ENCODE measurements at regions not wholly inside any gene's neighbourhood (a gene's known extent, or its start where the extent isn't known, plus 50 kb on each side); places are given as distances from the start of the nearest gene placed in this dataset.
"Not testable (repeated sequence)": the region's sequence is repeated elsewhere in the genome, so short reads cannot be mapped to it uniquely, and the experiment has no call there.

DNA sequence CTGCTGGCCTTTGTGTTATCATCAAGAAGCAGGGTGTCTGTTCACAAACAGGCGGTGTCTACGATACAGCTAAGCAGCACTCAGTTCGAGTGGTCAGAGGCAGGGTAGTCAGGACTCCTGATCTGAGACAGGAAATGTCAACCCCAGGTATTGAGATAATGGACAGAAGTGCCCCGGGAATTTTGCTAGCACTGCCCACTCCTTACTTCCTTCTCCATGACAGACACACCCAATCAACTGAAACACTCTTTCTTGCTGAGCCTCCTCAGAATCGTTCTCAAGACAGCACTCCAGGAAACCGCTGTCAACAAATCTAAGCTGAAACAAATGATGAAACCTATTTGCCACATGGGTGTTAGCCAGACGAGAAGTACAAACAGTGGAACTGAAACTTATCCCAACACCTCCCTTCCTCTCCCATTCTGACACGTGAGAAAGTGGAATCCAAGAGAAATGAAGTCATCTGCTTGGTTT is 109.3 kb downstream of the GTF2IRD2B start:
- DNase-seq (ENCODE audit: low spot score); intact Hi-C loops (cut with DNase I): not testable (repeated sequence)

DNA sequence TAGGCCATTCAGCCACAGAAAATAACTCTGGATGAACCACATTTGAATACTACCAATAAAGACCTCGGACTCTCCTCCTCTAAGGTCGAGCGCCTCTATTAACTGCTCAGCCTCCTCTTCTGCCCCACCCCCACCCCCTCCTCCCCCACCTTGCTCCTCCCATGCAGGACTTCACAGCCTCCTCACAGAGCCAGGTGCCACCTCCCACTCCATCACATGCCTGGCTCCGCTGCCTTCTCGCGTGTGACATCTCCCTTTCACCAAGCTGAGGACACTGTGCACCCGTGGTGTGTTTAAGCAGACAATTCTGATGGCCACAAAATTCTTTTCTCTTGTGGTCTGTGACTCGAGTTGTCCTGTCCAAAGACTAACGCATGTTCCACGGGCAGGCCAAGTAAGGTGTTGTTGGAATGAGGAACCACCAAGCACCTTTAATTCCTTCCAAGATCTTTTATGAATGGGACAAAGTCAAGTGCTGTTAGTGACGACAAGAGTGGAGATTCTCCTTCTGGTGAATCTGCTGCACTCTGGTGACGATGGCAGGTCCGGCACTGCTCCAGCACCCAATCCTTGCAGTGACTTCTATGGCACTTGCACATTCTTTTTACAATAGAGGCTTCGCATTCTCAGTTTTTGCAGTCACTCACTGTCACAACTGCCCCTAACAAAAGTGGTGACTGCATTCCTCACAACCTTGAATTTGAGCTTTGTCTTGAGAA is 113.1 kb downstream of the GTF2IRD2B start:
- intact Hi-C loops (cut with DNase I); DNase-seq (ENCODE audit: low spot score): not testable (repeated sequence)

DNA sequence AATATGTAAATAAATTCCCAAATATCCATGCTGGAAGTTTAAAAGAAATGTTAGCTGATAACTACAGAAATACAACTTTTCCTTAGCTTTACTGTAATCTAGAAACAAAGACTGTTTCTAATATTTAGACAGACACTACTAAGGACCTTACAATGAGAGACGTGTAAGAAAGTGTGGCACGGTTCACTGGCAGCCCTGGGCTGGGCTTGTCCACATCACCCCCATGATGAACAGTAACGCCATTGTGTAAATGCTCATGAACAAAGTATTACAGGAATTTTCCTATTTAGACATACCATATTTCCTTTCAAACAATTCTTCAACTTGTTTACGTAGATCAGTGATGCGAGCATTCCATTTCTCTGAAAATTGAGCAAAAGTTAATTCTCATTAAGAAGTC is 123.1 kb downstream of the GTF2IRD2B start:
- intact Hi-C loops (cut with DNase I); DNase-seq (ENCODE audit: low spot score): not testable (repeated sequence)

DNA sequence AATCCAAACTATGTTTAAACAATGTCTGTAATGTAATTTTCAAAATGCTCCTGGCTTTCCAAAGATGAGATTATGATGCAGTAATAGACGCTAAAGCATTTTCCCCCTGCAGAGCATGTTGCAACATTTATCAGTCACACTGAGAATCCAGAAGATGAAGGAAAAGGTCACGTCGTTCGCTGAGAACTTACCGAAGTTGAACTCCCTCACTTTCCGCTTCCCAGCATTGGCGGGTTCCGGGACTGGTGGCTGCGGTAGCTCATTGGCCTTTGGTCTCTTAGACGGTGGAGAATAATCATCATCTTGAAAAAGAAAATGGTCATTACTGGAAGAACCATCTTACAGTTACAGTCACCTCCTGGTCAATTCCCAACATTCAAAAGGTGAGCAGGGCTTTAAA is 124.6 kb downstream of the GTF2IRD2B start:
- DNase-seq (ENCODE audit: low spot score); intact Hi-C loops (cut with DNase I): not testable (repeated sequence)

DNA sequence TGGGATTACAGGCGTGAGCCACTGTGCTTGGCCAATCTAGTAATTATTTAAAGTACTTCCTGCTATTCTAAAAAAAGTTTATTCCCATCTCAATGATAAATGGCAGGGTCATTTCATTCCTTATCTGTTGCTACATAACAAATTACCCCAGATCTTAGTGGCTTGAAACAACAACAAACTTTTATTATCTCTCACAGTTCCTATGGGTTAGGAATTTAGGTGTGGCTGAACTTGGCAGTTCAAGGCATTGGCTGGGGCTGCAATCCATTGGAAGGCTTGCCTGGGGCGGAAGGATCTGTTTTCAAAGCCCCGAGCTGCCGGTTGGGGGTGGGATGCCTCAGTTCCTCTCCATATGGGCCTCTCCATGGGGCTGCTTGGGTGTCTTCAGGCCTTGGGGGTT is 133.7 kb downstream of the GTF2IRD2B start:
- DNase-seq (ENCODE audit: low spot score); intact Hi-C loops (cut with DNase I): not testable (repeated sequence)

DNA sequence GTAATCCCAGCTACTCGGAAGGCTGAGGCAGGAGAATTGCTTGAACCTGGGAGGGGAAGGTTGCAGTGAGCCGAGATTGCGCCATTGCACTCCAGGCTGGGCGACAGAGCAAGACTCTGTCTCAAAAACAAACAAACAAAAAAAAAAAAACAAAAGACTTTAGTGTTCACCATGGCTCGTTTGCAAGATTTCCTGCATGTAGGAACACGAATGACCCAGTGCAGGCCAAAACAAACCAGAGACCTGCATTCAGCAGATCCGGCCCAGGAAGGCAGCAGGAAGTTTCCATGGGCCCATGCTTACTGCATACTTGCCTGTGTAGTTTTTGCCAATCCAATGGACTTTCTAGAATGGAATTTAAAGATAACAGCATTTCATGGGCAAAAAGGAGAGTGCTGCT is 137.2 kb downstream of the GTF2IRD2B start:
- intact Hi-C loops (cut with DNase I); DNase-seq (ENCODE audit: low spot score): not testable (repeated sequence)

DNA sequence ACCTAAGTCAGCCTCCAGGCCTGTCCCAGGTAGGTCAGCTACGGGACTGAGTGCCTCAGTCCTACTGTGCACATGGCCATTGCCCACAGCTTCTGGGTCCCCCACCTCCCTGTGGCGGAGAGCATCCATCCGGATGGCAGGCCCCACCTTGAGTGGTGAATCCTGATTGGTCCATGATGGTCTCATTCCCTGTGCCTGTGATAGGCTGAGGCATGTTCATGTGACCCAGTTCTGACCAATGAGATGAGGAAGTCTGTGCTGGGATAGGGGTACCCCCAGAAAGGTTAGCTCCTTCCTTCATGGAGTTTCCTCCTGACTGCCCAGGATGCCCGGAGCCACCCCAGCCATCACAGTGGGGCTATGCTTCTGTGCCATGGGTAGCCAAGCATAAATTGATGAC is 138.2 kb downstream of the GTF2IRD2B start:
- DNase-seq (ENCODE audit: low spot score); intact Hi-C loops (cut with DNase I): not testable (repeated sequence)

DNA sequence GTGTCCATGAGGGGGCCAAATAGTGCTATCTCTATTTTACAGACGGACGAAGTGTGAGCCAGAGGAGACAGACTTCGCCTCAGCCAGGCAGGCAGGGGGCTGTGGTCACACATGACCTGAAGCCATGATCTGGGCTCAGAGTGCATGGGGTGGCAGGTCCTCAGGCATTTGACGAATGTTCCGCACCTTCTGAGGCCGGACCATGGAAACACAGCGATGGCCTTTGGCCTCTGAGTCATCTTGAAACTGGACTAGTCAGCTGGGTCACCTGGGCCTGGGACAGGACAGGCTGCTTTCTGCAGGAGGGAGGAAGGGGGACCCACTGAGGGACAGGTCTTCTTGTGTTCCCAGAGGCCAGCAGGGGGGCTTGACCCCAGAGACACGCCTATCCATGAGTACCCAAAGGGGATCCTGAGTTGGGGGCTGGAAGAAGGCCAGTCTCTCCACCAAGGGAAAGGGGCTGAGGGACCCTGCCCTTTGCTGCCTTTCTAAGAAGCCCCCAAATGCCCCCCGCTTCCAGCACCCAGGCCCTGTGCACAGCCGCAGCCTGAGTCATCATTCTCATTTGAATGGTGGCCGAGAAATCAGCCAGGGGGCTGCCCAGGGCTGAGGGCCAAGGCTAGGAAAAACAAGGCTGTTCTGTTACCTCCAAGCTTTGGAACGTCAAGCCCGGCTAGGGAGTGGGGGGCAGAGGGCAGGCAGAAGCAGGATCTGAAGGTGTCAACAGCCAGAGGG is 142.9 kb downstream of the GTF2IRD2B start:
- DNase-seq (ENCODE audit: low spot score); intact Hi-C loops (cut with DNase I): not testable (repeated sequence)

DNA sequence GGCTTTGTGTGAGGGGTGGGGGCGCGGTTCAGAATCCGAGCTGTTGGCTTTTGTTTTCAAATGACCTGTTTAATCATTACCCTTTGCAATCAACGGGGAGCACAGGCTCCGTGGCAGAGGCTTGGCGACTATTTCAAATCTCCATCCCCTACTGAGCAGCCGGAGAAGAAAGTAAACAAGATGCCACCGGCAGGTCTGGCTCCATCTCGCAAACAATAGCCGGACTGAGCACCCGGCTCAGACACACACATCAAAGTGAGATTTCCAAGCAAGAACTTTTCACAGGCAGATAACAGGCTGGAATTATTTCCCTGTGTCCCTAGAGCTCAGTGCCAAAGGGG is 143.4 kb downstream of the GTF2IRD2B start:
- DNase-seq (ENCODE audit: low spot score); intact Hi-C loops (cut with DNase I): not testable (repeated sequence)

DNA sequence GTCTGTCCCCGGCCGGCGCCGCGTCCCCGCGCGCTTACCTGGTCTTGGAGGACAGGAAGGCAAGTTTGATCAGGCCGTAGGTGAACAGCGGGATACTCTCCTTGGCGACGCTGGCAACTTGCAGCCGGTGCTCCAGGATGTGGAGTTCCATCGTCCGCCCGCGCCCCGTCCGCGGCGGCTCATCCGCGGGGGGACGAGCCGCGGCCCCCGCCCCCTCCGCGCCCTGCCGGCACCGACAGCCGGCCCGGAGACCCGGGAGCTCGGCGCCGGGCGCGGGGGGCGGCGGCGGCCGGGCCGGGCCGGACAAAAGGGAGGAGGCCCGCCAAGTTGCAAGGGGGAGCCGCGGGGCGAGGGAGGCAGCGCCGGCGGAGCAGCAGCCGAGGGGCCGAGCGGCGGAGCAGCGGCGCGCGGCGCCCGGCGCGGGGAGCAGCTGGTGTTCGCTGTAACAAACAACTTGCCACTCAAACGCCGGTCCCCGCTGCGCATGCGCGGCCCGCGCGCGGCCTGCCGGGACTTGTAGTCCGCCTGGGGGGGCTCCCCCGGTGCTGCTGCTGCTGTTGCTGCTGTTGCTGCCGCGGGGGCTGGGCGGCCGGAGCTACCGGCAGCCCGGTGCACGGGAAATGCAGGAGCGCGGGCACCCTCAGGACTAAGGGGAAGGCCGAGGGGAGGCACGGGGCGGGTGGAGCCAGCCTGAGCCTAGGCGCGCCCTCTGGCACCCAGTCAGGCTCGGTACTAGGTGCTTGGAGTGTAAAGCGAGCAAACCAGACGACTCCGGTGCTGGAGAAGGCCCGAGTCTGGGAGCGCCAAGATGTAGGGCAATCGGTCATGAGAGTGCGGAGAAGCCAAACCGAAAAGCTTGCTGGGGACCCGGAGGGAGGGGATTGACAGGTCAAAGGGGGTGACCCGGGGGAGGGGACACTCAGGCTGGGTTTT is 145.1 kb downstream of the GTF2IRD2B start:
- intact Hi-C loops (cut with DNase I): not testable (repeated sequence)
- DNase-seq (ENCODE audit: low spot score): peak; percentile 84

DNA sequence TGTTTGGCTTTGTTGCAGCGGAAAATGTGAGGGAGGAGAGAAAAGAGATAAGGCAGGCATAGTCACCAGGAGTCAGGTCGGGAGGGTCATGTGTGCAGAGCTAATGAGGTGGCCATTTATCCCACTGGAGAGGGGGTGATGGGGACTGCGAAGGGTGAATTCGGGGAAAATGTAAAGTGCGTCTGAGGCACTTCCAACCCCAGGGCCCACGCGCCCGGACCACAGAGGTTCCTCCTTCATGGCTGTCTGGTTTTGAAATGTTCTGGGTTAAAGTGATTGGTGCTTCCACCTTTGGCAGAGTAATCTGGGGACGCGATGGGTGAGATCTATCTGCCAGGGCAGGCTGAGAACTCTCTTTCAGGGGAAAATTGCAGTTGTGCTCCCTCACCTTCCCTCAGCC is 145.9 kb downstream of the GTF2IRD2B start:
- intact Hi-C loops (cut with DNase I); DNase-seq (ENCODE audit: low spot score): not testable (repeated sequence)

DNA sequence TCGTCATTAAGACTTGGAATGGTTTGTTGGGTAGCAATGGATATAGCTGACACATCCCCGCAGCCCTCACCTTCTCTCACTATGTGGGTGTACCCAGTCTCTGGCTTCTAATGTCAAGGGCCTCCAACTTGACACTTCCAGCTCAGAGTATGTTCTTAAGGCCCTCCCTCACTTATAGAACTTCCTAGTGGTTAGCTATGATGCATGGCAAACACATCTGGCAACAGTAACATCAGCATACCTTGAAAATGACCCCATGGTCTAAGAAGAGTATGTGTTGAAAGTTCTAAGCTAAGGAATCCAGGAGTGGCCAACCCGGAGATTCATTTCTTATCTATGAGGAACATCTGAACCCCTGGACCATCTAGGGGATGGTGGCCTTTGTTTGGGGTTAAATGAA is 151.2 kb downstream of the GTF2IRD2B start:
- DNase-seq (ENCODE audit: low spot score); intact Hi-C loops (cut with DNase I): not testable (repeated sequence)

DNA sequence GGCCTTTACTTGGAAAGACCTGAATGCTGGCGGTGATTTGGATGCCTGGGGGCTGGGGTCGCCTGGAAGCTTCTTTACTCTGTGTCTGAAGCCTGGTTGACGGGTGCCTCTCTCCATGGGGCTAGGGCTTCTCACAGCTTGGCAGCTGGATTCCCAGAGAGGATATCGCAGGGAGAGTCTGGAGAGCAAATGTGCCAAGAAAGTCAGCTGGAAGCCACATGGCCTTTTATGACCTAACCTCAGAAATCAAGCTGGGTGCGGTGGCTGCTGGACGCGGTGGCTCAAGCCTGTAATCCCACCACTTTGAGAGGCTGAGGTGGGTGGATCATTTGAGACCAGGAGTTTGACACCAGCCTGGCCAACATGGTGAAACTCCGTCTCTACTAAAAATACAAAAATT is 147.2 kb upstream of the TRIM73 start:
- intact Hi-C loops (cut with DNase I); DNase-seq (ENCODE audit: low spot score): not testable (repeated sequence)

DNA sequence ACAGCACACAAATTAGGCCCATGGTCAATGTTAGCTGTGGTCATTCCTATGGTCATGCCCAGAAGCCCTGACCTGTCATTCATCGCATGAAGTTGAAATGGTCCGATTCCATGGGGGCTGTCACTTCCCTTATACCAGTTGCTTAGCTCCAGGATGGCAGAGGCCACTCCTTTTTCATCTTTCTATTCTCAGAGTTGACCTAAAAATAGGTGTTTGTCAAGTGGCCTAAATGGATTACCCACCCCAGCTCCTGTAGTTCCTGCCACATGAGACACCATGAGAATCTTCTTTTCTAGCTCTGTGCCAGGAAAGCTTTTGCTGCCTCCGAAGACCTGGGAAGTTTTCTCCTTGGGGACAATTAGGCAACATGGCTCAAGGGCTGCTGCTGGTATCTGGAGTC is 141.2 kb upstream of the TRIM73 start:
- intact Hi-C loops (cut with DNase I); DNase-seq (ENCODE audit: low spot score): not testable (repeated sequence)

DNA sequence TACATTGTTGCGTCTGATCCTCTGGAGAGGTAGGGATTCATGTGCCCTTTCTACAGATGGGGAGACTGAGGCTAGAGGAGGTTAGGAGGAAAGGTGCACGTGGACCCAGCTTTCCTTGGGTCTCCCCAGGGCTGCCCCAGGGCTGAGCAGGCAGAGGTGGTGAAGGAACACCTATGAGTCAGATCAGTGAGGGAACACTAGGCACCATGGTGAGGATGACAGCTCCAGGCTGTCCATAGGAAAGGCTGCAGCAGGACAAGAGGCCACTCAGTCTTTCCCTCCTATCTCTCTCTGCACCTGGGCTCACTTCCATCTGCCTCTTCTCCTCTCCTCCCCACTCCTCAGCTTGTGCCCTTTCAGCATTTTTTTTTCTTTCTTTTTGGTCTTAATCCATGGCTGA is 138.0 kb upstream of the TRIM73 start:
- DNase-seq (ENCODE audit: low spot score); intact Hi-C loops (cut with DNase I): not testable (repeated sequence)

DNA sequence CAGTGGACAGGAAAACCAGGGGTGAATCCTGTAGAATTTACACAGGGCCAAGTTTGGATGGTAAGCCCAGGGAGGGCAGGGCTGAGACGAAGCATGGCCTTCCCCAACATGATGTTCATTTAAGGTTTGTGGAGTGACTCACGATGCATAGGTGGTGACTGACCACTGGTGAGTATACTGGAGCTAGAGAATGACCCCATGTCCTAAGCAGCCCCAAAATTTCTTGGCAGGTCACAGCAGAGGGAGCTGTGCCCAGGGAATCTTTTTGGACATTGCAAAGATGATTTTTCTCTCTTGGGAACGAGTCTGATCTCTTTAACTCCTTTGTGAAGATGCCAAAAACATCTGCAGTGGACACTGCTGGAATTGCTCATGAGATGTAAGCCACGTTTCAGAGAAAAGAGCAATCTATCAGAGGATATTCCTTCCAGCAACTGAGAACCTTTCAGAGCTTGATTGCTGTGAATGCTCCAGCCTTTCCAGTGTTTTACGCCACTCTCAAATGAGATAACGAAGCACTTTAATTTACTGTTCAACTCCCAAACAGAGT is 135.9 kb upstream of the TRIM73 start:
- intact Hi-C loops (cut with DNase I): not testable (repeated sequence)

DNA sequence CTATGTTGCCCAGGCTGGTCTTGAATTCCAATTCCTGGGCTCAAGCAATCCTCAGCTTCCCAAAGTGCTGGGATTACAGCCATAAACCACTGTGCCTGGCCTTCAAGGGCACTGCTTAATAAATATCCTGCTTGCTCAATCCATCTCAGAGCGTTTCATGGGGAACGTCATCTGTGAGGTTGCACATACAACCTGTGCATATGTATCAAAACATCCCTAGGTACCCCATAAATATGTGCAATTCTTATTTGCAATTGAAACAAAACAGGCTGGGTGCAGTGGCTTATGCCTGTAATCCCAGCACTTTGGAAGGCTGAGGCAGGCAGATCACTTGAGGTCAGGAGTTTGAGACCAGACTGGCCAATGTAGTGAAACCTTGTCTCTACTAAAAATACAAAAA is 133.8 kb upstream of the TRIM73 start:
- intact Hi-C loops (cut with DNase I); DNase-seq (ENCODE audit: low spot score): not testable (repeated sequence)

More for the DNA sequence above, 135.9 kb upstream of the TRIM73 start:
- DNase-seq (ENCODE audit: low spot score): not testable (repeated sequence)

DNA sequence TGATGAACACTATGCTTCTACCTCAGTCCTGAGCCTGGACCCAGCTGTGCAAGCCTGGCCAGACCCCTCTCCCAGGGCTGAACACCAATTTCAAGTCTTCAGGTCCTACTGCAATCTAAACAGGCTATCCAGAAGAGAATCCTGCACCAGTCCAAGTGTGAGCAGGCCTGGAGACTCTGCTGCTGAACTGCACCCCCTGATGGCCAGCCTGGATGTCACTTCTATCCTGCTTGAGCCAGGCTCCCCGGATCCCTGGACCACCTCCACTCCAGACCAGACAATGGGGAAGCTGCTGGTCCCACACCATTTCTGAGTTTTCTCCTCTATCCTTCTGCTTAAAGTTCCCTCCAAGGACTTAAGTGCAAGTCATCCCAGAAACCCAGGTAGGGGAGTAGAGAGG is 127.3 kb upstream of the TRIM73 start:
- DNase-seq (ENCODE audit: low spot score); intact Hi-C loops (cut with DNase I): not testable (repeated sequence)

DNA sequence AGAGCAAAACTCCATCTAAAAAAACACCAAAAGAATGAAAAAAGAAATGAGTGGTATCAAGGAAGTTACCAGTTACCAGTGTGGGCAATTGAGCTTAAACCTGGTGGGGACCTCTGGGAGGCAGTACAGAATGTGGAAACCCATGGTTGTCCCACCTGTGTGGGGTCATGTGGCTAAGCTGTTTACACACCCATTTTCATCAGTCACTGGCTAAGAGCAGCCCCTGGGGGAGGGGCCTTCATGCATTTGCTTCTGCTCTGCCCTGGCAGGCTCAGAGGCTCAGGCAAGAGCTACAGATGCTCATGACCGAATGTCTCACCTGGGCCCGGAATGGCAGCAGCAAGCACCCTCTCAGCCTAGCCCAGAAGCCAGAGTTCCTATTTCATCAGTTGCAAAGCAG is 126.3 kb upstream of the TRIM73 start:
- intact Hi-C loops (cut with DNase I); DNase-seq (ENCODE audit: low spot score): not testable (repeated sequence)

All from posterior vena cava (tissue), 2 donors.